ENCODE measurements at regions not wholly inside any gene's neighbourhood (a gene's known extent, or its start where the extent isn't known, plus 50 kb on each side); places are given as distances from the start of the nearest gene placed in this dataset.

GRCh38 chr9:29422438-29422837, 1849.2 kb upstream of the C9orf72 start:
- ChIA-PET POLR2A (ENCODE audit: unreplicated experiment) (no interaction called here), CTCF (interaction anchor here (0.6 kb wide), 1 partner anchor 1096 kb away, joined by 3 read pairs; no protein-coding TSS in a partner anchor)
- DNase-seq (no peak), ATAC-seq (ENCODE audit: low read depth) (no peak)
- H3K18ac ChIP-seq (ENCODE audit: low read depth, low read length) = no peak overlapping the region
- H4K91ac ChIP-seq (ENCODE audit: insufficient read depth, low read depth, low read length) = no peak overlapping the region
- no peak overlapping the region for H2BK120ac ChIP-seq (ENCODE audit: low read depth, low read length)
- H3K27me3 ChIP-seq (ENCODE audit: control insufficient read depth, insufficient read depth, low read length) = no peaks in the 10 kb centered on the region
- H3K36me3 ChIP-seq (ENCODE audit: control insufficient read depth, insufficient read depth, low read length) = no peaks in the 10 kb centered on the region
- no peak overlapping the region for H3K56ac ChIP-seq (ENCODE audit: extremely low read depth, insufficient read depth, low read length)
- H2AK5ac ChIP-seq (ENCODE audit: low read depth, low read length) = no peak overlapping the region
- no peak overlapping the region for H3K14ac ChIP-seq (replicated peaks; ENCODE audit: low read depth, low read length)
- no peak overlapping the region for H4K8ac ChIP-seq (ENCODE audit: low read depth in 2 of 2, low read length in 2 of 2)
- intact Hi-C loops (cut with micrococcal nuclease) = no loop called here
- no peaks in the 10 kb centered on the region for H3K79me1 ChIP-seq (ENCODE audit: low read depth in 1 of 2, low read length in 2 of 2)
- no peak overlapping the region for H2BK5ac ChIP-seq (ENCODE audit: low read depth, low read length, poor library complexity, severe bottlenecking)
- H3K4me3 ChIP-seq (ENCODE audit: insufficient read depth, low read depth, low read length) = no peak overlapping the region
- no peak overlapping the region for H3K23ac ChIP-seq (ENCODE audit: low read depth, low read length)
- H3K4me1 ChIP-seq (ENCODE audit: control insufficient read depth, insufficient read depth, low read length) = no peaks in the 10 kb centered on the region
- WGBS, 2 experiments (ENCODE audit: extremely low coverage in 2 of 2, insufficient read length in 1 of 2) = no CpG with 5 or more reads among the region's 3 CpGs
- in situ Hi-C loops (cut with MboI; ENCODE audit: low sequenced_read_pairs) = no loop called here
- no peak for TF ChIP-seq RCOR1 (IDR thresholded peaks at IDR 0.05; ENCODE audit: insufficient replicate concordance, low read length)
- TF ChIP-seq ELK1 (IDR thresholded peaks at IDR 0.05; ENCODE audit: borderline replicate concordance, low read depth, low read length) = no peak
- no peak for TF ChIP-seq USF2 (IDR thresholded peaks at IDR 0.05; ENCODE audit: low read depth, low read length)
- TF ChIP-seq NFE2L2 (IDR thresholded peaks at IDR 0.05; ENCODE audit: low read depth, low read length) = no peak
- TF ChIP-seq CHD1 (IDR thresholded peaks at IDR 0.05; ENCODE audit: low read depth, low read length) = no peak
- no peak for TF ChIP-seq POLR2A (IDR thresholded peaks at IDR 0.05; ENCODE audit: low read depth, low read length)
- TF ChIP-seq BHLHE40 (IDR thresholded peaks at IDR 0.05; ENCODE audit: low read depth, low read length) = no peak
- TF ChIP-seq MXI1 (IDR thresholded peaks at IDR 0.05; ENCODE audit: borderline replicate concordance, low read depth, low read length) = no peak
- H2BK15ac ChIP-seq (ENCODE audit: low read depth, low read length) = no peak overlapping the region
- no peak overlapping the region for H3K27ac ChIP-seq (ENCODE audit: insufficient read depth, low read length)
- no peak overlapping the region for H2AFZ ChIP-seq (replicated peaks; ENCODE audit: low read length, poor library complexity)
- no peak overlapping the region for H4K5ac ChIP-seq (ENCODE audit: low read depth, low read length)
- H2AK9ac ChIP-seq (replicated peaks; ENCODE audit: low read depth, low read length, poor library complexity) = no peak overlapping the region
- H3K4me2 ChIP-seq (ENCODE audit: low read depth, low read length) = no peak overlapping the region
- BruUV-seq (replicated peaks) = no TSS peak
- no peak overlapping the region for H2BK20ac ChIP-seq (ENCODE audit: low read depth, low read length)
- H3K9ac ChIP-seq (ENCODE audit: low read depth, low read length) = no peak overlapping the region
- no peak overlapping the region for H3K4ac ChIP-seq (ENCODE audit: low read depth, low read length)
- no peaks in the 10 kb centered on the region for H3K9me3 ChIP-seq (ENCODE audit: control insufficient read depth, insufficient read depth, low read length)
- dilution Hi-C loops (cut with HindIII; ENCODE audit: low sequenced_read_pairs, unreplicated experiment) = no loop called here
- H3K9me1 ChIP-seq (ENCODE audit: insufficient read depth, low read length) = no peaks in the 10 kb centered on the region
- H4K20me1 ChIP-seq (ENCODE audit: insufficient read depth, low read length) = no peaks in the 10 kb centered on the region
